GM18951 (cell line): ENCODE measurements at regions not wholly inside any gene's neighbourhood (a gene's known extent, or its start where the extent isn't known, plus 50 kb on each side); places are given as distances from the start of the nearest gene placed in this dataset.

Experiments used
- POLR2A ChIP-seq: IDR thresholded peaks from 4 replicates; pipeline ENCODE4 v1.6.1; 2011; ENCODE audit warnings: mild to moderate bottlenecking; ENCODE audit not compliant: insufficient read length, insufficient read depth; ENCODE audit errors: extremely low read depth
- in situ Hi-C: fragments of 300-500 bp; cut with MboI; formaldehyde crosslinking; loops from one replicate; pipeline ENCODE4 v1.12.0; 2022; ENCODE audit warnings: low sequenced_read_pairs, mixed read lengths, inconsistent platforms; ENCODE audit not compliant: unreplicated experiment

DNA sequence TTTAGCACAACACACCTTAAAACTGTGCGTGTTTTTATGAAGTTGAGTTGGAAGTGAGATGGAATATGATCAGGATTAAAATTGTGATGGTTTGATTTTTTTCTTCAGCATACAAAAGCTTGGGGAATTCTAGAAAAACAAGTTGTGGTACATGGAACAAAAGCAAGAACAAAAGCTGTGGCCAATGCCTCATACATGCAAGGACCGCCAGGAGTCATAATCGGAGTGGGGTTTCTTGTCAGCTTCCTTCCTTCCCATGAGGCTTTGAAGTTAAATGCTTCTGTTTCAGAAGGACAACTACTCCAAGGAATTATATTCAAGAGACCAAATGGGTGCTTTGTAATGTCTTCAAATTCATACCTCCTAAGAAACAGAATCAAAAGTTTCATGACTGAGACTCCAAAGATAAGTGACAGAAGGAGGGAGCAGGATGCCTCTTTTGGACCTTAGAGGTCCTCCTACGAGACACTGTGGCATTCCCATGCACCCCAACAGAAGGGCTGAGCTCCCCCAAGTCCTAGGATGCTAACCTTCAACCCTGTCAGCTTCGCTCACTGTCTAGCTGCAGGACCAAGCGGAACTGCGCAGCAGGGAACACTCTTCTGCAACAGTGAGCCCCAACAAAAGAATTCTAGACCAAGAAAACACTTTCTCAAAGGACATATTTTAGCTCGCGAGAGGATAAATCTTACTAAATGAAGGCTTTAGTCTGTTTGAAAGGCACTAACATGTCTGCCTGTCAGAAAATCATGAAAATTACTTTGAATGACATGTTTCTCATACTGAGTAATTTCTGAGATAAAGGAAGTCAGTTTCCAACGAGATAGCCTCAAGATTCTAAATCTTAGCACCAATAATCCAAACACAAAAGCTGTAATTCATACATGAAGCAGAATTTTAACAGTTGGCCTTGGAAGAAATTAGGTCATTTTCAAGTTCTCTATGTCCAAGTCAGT lies 108.5 kb upstream of the NHSL1 start:
- no peak for TF ChIP-seq POLR2A
- in situ Hi-C loops: no loop called here

- TF ChIP-seq POLR2A: no peak
- in situ Hi-C loops: no loop called here
These were observed 109.6 kb upstream of the NHSL1 start for GRCh38 chr6:138608896-138609295.

DNA sequence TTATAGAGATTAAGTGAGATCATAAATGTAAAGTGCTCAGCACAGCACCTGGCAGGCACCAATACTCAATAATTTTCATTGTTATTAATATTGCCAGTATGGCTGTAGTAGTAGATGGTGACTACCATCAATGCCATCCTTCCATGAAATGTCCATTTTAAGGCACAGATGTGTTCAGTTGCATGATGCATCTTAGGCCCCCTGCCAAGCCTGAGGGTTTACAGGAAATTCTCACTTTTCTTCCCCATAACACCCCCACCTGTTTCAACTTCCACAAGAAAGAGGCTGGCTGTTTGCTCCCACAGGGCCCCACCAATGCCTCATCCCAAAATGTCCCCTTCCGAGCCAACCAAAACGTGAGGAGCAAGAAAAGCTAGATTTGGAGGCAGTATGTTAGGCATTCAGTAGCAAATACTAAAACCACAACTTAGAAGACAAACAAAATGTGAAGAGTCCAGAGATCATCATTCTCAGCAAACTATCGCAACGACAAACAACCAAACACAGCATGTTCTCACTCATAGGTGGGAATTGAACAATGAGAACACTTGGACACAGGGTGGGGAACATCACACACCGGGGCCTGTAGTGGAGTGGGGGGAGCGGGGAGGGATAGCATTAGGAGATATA lies 110.6 kb upstream of the NHSL1 start:
- in situ Hi-C loops: no loop called here
- no peak for TF ChIP-seq POLR2A

DNA sequence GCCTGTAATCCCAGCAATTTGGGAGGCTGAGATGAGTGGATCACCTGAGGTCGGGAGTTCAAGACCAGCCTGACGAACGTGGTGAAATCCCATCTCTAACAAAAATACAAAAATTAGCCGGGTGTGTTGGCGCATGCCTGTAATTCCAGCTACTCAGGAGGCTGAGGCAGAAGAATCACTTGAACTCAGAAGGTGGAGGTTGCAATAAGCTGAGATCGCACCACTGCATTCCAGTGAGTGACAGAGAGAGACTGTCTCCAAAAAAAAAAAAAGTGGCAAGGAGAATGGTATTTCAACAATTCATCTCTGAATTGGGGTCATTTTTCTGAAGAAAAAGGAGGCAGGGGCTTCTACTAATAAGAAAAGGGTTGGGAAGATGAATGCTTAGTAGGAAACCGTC lies 111.5 kb upstream of the NHSL1 start:
- in situ Hi-C loops: no loop called here
- TF ChIP-seq POLR2A: no peak

- no peak for TF ChIP-seq POLR2A
- in situ Hi-C loops: no loop called here
These were observed 114.9 kb upstream of the NHSL1 start for GRCh38 chr6:138614151-138614550.

DNA sequence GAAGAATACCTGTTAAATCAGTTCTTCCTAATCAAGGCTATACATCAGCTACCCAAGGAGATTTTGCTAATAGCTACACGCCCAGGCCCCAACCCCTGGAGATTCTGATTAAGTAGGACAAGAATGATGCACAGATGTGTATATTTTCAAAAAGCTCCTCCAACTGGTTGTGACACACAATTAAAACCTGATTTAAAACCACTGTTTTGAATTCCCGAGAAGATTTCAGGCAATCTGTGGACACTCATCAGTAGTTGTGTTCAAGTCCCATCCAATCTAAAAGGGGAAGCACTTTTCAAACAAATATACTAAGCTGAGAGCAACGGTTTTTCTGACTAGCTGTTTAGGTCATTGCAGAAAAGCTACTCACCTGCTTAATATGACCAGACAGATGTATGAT lies 118.9 kb upstream of the NHSL1 start:
- no peak for TF ChIP-seq POLR2A
- in situ Hi-C loops: no loop called here

DNA sequence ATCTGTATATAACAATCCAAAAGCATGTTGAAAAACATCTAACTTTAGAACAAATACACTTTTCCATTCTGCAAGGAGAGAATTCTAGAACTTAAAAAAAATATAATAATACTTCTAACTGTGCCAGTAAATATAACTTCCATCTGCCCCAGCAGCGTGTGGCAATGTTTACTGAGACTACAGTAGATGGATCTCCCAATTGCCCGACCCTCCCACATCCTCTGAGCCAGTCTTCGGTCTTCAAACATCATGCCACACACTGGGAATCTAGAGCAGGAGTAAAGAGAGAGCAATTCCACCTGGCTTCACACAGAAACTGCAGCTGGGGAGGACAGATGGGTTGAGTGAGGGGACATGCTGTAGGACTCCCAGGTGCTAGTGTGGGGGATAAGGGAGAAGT lies 121.3 kb upstream of the NHSL1 start:
- no peak for TF ChIP-seq POLR2A
- in situ Hi-C loops: no loop called here

DNA sequence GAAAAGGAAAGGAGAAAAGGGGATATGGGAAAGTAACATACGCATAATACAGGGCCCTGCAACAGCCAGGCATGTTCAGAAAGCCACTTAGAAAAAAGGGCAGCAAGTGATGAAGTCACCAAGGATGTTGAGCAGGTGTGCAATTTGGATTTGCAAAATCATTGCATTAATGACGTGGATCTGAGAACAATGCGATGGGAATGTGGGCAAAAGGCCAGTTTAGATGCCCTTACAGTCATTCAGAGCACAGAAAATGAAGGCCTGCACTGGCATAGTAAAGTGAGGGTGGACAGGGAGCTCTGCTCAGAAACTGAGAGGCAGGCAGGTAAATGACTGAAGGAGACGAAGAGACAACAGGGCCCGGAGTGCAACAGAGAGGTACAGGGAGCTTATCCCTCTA lies 123.7 kb upstream of the NHSL1 start:
- TF ChIP-seq POLR2A: no peak
- in situ Hi-C loops: no loop called here

GRCh38 chr6:138631566-138631965 lies 132.3 kb upstream of the NHSL1 start:
- in situ Hi-C loops: no loop called here
- TF ChIP-seq POLR2A: no peak

- in situ Hi-C loops: no loop called here
- no peak for TF ChIP-seq POLR2A
These were observed 135.7 kb upstream of the CCDC28A start for GRCh38 chr6:138637822-138638221.

- TF ChIP-seq POLR2A: no peak
- in situ Hi-C loops: no loop called here
These were observed 135.0 kb upstream of the CCDC28A start for GRCh38 chr6:138638604-138639003.

DNA sequence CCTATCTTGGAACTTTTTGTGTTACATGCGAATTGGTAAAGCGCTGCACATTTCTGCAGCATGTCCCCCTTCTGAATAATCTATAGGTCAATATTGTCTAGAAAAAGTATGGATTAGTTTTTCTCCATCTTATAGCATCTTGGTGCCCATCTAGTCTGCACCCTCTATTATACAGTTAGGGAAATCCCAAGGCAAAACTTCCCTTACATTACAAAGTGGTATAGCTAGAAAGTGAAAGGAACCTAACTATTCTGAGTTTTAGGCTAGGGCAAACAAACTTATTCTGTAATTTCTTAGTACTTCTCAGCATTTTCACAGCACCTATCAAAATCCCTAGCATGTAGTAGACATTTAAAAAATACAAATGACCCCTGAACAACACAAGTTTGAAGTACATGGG lies 133.5 kb upstream of the CCDC28A start:
- no peak for TF ChIP-seq POLR2A
- in situ Hi-C loops: no loop called here

- in situ Hi-C loops: no loop called here
- TF ChIP-seq POLR2A: no peak
These were observed 130.4 kb upstream of the CCDC28A start for GRCh38 chr6:138643210-138643609.
